Stimulated activated CD8-positive, alpha-beta memory T cell treated with anti-CD3 and anti-CD28 coated beads, Interleukin-15, amount 100 ng/mL, for 24 hours (primary cell): ENCODE measurements at regions not wholly inside any gene's neighbourhood (a gene's known extent, or its start where the extent isn't known, plus 50 kb on each side); places are given as distances from the start of the nearest gene placed in this dataset.

Source experiments
- DNase-seq: peaks from one replicate; pipeline ENCODE4 v3.0.0-alpha.2; 2020; ENCODE audit warnings: low read depth

- DNase-seq: no peak
Measured at GRCh38 chr16:26651884-26652283, 414.8 kb upstream of the C16orf82 start.

- DNase-seq: no peak
Measured at GRCh38 chr16:26658486-26658885, 408.2 kb upstream of the C16orf82 start.

- DNase-seq: no peak
Measured at GRCh38 chr16:26658915-26659314, 407.8 kb upstream of the C16orf82 start.

GRCh38 chr16:26664086-26664485 is 402.6 kb upstream of the C16orf82 start:
- DNase-seq: no peak

- no peak for DNase-seq
Measured at GRCh38 chr16:26665166-26665939, 401.4 kb upstream of the C16orf82 start.

GRCh38 chr16:26666486-26666885 is 400.2 kb upstream of the C16orf82 start:
- DNase-seq: no peak

GRCh38 chr16:26667307-26667706 is 399.4 kb upstream of the C16orf82 start:
- no peak for DNase-seq

- DNase-seq: no peak
Measured at GRCh38 chr16:26668026-26668425, 398.7 kb upstream of the C16orf82 start.

GRCh38 chr16:26672206-26672605 is 394.5 kb upstream of the C16orf82 start:
- no peak for DNase-seq

- DNase-seq: no peak
Measured at GRCh38 chr16:26673011-26673410, 393.7 kb upstream of the C16orf82 start.

- no peak for DNase-seq
Measured at GRCh38 chr16:26680671-26681070, 386.1 kb upstream of the C16orf82 start.

- DNase-seq: no peak
Measured at GRCh38 chr16:26688105-26688504, 378.6 kb upstream of the C16orf82 start.

GRCh38 chr16:26688699-26689098 is 378.0 kb upstream of the C16orf82 start:
- DNase-seq: no peak

- DNase-seq: no peak
Measured at GRCh38 chr16:26692658-26693057, 374.1 kb upstream of the C16orf82 start.

GRCh38 chr16:26697807-26698206 is 368.9 kb upstream of the C16orf82 start:
- DNase-seq: no peak

- no peak for DNase-seq
Measured at GRCh38 chr16:26700250-26700649, 366.5 kb upstream of the C16orf82 start.

GRCh38 chr16:26701243-26701886 is 365.4 kb upstream of the C16orf82 start:
- DNase-seq: no peak

GRCh38 chr16:26705346-26705745 is 361.4 kb upstream of the C16orf82 start:
- DNase-seq: no peak

- DNase-seq: no peak
Measured at GRCh38 chr16:26708428-26708827, 358.3 kb upstream of the C16orf82 start.

- DNase-seq: no peak
Measured at GRCh38 chr16:26709175-26709574, 357.6 kb upstream of the C16orf82 start.

- no peak for DNase-seq
Measured at GRCh38 chr16:26709754-26710153, 357.0 kb upstream of the C16orf82 start.

- no peak for DNase-seq
Measured at GRCh38 chr16:26710450-26710849, 356.3 kb upstream of the C16orf82 start.

- no peak for DNase-seq
Measured at GRCh38 chr16:26712876-26713275, 353.9 kb upstream of the C16orf82 start.

GRCh38 chr16:26715969-26716368 is 350.8 kb upstream of the C16orf82 start:
- DNase-seq: no peak
